T-helper 1 cell treated with Interleukin-12 subunit alpha and Interleukin-12 subunit beta and Interleukin-4 antibody, amounts not matched to agents 30 ng/mL and 1 ng/mL, for 36 hours (primary cell): ENCODE measurements at regions not wholly inside any gene's neighbourhood (a gene's known extent, or its start where the extent isn't known, plus 50 kb on each side); places are given as distances from the start of the nearest gene placed in this dataset.

Experiments used
- intact Hi-C: fragments of 100-400 bp; cut with micrococcal nuclease; formaldehyde crosslinking; loops from one replicate; pipeline ENCODE4 v1.15.1; 2024

DNA sequence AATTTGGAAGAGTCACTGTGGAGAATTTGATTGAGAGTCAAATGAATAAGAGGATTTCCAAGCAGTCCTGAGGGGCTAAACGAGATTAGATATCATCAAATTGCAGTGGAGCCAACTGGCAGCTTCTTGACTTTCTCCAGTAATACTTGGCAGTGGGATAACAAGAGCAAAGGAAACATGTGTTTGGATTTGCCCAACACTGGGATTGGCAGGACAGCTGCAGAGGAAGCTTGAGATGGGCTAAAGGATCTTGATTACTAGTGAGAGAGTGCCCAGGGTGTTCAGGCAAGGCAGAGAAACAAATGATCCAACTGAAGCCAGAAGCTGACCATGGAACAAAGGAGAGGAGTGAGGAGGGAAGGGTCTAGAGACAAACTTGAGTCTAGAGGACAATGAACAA lies 356.0 kb upstream of the ISL1 start:
- intact Hi-C loops: no loop called here

DNA sequence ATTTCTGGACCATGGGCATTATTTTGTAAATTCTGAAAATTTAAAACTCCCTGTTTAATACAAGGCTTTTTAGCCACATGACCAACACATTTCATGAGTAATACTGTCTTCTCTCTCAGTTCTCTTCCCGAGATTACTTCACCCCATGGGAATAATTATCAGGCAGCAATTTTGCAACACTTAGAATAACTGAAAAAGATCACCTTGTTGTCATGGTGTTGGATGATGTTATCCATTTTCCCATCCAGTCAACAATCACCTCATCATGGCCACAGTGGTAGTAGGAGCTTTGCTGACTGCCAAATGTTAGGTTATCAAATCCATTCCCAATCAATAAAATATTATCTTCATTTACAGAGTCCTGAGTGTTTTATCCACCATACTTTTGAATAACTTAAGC lies 354.9 kb upstream of the ISL1 start:
- intact Hi-C loops: no loop called here

DNA sequence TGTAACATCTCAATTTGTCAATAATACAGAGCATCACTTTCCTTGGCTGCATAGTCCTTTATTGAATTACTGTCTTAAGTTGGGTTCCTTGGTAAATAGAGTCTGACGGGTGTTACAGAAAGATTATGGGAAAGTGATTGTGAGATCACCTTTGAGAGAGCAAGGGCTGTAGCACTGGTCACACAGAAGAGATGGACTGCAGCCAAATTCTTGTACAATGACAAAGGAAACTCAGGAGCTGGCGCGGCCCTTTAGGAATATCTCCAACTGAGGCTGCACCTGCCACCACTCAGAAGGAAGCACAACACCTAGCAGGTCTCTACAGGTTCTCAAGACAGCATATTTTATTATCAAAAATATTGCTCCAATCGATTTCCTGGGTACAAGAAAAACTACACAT lies 350.0 kb upstream of the ISL1 start:
- intact Hi-C loops: no loop called here

DNA sequence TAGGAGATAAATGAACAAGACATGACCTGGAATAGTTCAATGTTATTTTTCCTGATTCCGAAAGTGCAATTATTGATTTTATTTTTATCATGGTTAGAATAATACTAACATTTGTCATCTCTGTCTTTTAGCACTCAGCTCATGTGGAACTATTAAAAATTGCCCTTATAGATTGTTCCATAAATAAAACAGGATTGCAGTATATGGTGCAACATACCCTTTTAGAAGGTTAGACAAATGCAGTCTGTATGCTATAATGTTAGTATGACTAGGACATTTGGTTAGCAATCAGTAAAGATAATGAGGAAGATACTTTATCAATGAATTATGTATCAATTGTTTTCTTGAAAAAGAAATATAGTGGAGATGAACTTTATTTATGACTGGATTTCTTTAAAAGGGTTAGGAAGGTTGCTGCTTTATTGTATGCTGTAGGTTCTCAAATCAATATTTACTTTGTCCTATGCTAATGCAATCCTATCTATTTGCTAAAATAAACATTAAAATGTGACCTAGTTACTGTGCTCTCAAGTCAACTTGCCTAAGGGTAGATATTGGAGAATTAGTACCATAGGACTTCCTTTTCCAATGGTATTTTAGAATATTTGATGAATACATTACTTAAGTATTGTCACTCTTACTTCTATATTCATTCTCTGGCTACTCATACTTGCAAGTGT lies 348.9 kb upstream of the ISL1 start:
- intact Hi-C loops: no loop called here

DNA sequence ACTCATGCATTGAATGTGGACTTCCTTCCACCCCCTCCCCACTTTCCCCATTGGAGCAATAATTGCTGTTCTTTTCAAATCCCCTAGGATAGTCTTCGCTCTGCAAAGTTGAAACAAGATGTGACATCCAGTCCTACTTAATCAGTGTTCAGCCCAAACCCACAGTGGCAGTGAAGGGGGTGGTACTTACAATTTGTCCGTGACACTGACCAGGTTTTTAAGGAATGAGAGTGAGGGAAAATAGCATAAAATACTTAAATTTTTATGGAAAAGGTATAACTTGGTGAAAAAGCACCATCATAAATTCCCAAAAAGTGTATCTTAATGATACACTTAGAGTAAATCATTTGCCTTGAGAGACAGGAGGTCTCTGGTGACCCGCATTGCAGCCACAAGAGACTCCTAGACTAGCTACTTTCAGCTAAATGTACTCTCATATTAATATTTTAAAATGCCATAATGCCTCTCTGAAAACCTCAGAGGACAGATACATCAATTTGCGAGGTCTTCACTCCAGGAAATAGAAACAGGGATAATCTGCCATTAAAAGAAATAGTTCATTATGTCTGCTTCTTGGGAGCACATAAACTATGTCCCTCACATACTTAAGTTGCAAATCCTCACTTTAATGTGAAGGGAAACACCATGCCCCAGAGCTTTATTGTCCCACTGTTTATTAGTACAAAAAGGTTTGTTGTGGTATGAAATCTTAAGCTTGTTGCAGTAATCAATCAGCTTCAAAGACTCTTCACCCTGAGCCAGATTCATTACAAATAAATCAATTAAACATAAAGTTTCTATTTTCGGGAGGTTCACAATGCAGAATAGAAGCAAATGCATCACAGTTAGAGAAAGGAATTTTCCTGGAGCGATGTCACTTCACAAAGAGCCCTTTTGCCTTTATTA lies 343.6 kb upstream of the ISL1 start:
- intact Hi-C loops: no loop called here

DNA sequence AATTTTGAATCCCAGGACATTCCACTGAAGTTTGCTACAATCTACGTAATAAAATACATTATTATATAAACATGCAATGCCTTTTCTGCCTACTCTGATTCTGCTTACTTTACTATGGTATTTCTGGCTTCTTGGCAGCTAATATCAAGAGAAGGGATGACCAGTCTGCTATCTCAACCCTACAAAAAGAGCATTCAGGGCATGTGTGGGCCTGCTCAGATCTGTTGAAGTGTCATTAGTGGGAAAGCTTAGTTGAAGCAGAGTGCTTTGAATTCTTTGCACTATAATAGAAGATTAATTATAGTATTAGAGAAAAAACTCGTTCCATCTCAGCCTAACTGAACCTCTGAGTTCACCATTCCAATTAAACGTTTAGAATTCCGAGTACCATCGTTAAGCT lies 339.5 kb upstream of the ISL1 start:
- intact Hi-C loops: no loop called here

DNA sequence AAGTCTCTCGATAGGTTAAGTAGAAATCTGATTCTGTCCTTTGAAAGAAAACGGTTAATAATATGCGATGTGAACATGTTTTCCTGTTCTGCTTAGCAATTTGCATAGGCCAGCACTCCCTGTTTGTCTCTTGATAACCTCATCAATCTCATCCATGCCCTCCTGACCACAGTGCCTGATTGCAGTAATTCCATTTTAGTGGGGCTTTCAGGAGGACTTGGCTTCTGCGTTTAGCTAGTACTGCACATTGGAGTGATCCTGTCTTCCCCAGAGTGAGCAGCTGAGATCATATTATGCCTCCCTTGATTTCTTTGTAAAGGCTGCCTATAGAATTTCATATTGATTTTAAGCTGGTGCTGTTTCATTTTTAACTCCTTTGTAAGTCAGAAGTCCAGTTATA lies 335.9 kb upstream of the ISL1 start:
- intact Hi-C loops: no loop called here

DNA sequence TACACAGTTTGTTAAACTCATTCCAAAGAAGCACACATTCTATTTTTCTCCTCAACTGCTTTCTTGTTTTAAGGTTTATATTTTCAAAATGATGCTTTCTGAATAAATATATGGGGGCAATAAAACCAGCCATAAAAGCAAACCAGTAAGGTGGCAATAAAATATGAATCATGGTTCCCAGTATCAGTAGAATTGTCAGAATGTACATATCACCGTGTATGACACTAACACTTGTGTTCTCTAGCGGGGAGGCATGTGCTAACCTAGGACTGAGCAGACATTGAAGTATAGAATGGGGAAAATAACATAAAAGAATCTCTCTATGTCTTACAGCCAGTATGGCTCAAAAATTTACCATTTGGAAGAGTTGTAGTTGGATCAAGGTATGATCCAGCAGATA lies 329.9 kb upstream of the ISL1 start:
- intact Hi-C loops: no loop called here

DNA sequence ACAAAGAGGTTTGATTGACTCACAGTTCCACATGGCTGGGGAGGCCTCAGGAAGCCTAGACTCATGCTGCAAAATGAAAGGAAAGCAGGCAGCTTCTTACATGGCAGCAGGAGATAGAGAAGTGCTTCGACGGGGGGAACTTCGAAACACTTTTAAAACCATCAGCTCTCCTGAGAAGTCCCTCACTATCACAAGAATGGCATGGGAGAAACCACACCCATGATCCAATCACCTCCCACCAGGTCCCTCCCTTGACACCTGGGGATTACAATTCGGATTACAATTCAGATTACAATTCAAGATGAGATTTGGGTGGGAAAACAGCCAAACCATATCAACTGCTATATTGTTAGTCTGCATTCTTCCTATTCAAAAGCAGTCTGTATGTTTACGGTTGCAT lies 322.3 kb upstream of the ISL1 start:
- intact Hi-C loops: no loop called here

DNA sequence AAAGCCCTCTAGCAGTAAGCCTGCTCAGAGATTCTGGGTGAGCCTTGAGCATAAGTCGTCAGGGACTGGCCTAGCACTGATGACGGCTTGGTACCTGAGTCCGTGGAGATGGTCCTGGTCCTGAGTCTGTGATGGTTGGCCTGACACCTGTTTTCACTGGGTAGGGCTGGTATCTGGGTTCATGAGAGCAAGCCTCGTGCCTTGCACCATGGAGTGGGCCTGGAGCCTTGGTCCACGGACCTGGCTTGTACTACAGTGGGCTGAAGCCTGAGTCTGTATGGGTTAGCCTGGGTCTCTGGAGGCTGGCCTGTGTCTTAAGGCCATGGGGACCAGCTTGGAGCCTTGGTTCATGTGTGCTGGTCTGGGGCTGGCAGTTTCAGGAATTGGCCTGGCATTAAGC lies 310.3 kb upstream of the ISL1 start:
- intact Hi-C loops: no loop called here

DNA sequence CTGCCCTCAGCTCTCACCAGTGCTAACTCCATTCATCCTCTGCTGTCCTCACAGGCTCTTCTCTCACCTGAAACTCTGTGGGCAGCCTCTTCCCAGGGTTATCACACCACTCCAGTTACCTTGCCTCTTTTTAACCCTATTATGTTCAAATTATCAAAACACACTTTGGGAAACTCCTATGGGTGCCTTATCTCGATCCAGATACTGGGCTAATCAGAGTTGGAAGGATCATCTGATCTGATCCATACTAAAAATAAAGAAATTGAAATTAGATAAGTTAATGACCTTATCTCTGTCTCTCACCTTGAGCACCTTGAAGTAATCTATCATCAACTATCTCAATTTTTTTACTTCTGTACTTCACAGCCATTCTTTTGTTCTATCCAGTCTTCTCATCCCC lies 300.5 kb upstream of the ISL1 start:
- intact Hi-C loops: no loop called here

DNA sequence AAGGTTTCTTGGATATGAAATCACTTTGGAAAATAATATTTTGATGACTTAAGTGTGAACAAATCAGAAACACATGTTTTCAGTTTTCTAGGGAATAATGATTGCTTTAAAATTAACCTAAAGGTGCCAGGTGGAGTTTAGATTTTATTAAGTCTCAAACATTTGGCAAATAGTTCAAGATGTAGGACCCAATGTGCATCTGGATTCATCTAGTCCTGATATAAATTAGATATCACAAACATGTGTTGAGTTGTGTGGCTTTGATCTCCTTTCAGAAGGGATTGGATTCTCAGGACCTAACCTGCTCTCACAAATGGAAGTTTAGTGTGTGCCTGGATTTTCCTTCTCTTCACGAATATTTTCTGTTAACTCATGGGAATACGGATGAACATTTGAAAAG lies 291.4 kb upstream of the ISL1 start:
- intact Hi-C loops: no loop called here

DNA sequence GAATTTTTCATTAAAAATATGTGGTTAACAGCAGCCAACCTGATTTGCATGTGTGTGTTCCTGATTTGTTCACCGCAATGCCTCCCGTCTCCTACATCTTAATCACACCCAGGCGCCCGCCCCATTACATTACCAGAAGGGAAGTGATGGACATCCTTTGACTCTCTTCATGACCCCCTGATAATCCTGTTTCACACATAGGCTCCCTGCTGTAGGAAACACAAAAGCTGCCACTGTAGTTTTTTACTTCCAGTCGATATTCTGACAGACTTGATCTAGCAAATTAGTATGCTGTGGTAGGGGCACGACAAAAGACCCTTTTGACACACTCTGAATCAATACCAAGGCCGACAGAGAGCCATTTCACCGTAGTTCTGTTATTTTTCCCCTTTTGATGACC lies 287.8 kb upstream of the ISL1 start:
- intact Hi-C loops: no loop called here

DNA sequence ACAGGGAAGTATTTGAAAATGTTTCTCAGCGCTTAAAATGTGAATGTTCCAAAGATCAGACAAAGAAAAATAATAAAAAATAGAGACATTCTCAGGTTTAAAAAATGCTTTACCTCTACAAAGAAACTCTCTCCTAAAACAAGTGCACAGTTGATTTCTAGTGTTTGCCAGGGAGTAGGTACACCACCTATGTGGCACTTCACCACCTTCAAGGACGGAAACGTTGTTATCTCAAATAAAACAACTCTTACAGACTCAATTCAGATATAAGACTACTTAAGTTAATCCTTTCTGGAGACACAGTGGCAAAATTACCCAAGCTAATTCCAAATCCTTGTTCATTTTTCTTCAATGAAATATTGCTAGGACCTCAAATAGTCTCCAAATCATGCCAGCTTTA lies 286.4 kb upstream of the ISL1 start:
- intact Hi-C loops: no loop called here

DNA sequence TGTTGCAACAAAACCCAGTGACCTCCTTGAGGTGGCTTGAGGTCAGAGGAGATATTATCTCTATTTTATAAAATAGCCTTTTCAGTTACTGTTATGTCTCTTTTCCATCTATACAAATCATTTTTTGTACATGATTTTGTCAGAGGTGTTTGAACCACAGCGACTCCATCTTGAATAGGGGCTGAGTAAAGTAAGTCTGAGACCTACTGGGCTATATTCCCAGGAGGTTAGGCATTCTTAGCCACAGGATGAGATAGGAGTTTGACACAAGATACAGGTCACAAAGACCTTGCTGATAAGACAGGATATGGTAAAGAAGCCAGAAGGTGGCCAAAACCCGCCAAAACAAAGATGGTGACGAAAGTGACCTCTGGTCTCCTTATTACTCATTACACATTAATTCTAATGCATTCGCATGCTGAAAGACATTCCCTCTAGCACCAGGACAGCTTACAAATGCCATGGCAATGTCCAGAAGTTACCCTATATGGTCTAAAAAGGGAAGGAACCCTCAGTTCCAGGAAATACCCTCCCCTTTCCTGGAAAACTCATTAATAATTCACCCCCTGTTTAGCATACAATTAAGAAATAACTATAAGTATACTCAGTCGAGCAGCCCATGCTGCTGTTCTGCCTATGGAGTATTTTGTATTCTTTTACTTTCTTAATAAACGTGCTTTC lies 283.9 kb upstream of the ISL1 start:
- intact Hi-C loops: no loop called here

DNA sequence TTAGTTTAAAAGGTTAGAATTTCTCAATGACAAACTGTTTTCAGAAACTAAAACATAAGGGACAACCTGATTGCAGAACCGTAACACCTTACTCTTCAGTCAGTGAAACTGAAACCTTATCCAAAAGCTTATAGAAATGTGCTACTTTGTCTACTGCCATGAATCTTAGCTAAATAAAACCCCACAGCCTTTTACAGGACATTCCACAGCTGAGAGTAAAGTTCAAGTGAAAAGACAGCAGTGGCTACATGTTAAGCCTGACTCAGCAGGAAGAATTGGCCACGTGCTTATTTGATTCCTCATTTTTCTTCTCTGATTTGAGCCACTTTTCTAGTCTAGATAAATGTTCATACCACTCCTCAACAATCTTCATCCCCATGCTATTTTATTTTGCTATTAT lies 278.7 kb upstream of the ISL1 start:
- intact Hi-C loops: no loop called here

DNA sequence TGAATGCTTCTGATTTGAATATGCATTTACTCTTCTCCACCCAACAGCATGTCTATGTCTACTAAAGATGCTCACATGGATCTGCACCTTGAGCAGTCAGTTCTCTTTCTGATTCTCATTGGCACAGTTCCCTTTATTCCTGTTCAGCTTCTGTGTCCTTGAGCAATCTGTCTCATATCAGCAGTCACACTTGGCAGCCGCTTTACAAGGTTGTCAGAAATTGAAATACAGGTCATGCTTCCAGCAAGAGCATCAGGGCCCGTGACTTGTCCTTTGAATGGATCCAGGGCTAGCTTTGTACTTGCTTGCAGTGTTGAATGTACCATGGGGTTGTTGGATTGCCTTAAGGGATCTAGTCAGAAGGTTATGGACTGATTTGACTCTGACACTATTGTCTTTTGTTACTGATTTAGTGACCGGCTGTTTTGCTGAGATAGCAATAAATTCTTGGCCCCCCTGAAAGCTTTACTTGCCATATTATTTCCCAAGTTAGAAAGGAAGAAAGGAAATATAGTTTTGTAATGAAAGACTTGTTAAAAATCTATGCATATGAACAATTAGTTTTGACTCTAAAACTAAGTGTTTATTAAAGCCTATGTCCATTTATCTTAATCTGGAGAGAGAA lies 273.4 kb upstream of the ISL1 start:
- intact Hi-C loops: no loop called here

DNA sequence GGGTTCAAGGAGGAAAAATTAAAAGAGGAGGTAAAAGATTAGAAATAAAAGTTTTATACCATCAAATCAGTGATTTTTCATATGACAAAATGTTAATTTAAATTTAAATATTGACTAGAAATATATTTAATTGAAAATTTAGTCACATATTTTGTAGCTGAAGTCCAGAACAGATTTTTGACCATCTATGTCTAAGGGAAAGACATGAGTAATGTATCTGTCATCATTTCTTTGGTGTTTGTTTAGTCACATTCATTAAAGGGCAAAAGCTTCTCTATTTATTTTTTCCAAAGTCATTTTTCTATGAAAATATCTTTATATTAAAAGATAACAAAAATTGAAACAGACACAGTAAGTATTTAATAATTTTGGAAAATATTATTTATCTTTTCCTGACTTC lies 252.0 kb upstream of the ISL1 start:
- intact Hi-C loops: no loop called here

DNA sequence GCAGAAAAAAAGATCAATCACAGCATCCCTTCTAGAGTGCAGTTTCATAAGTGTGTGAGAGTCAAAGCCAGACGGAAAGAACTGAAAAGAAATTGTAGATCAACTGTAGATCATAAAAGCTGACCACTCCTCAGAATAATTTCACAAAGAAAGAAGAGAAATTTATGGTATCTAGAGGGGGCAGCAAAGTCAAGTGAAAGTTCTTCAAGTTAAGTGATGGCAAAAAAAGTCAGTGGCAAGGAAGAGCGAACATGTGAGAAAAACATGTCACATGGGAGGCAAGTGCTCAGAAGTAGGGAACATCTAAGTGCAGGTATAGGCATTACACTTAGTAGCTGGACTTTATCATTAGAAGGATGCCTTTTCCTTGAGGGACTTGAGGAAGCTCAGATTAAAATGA lies 245.1 kb upstream of the ISL1 start:
- intact Hi-C loops: no loop called here

DNA sequence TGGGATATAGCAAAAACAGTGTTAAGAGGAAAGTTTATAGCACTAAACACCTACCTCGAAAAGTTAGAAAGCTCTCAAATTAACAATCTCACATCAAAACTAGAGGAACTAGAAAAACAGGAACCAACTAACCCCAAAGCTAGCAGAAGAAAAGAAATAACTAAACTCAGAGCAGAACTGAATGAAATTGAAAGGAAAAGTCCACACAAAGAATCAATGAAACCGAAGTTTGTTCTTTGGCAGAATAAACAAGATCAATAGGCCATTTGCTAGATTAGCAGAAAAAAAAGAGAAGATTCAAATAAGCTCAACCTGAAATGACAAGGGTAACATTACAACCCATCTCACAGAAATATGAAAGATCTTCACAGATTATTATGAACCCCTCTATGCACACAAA lies 234.8 kb upstream of the ISL1 start:
- intact Hi-C loops: no loop called here

DNA sequence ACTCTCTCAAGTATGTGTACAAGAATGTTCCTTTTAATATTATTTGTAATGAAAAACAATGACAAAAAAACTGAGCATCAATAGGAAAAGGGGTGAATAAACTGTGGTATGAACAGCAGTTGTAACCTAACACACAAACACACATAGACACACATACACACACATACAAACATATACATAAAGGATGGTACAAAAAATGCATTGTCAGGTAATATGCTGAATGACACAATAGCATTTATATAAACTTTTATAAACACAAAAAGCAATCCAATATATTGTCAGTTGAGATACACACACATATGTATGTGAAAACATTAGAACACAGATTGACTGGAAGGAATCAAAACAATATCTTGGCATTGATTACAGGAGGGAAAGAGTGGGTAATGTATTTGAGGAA lies 227.0 kb upstream of the ISL1 start:
- intact Hi-C loops: no loop called here

DNA sequence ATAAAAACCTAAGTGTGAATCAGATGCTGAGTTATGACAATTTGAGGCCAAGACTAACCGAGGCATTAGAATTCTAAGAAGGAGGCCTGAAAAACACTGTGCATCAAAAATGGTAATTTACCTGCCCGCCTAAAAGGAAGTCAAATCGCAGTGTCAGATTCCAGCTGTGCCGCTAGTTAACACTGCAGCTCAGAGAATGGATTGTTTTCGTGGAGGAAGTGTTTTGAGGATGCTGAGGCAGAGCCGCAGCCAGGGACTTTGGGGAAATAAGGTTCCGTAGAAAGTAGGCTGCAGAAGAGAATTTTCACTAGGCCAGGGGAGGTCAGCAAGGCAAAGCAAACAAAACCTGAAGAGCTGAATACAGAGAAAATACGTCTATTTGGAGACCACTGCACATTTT lies 226.4 kb upstream of the ISL1 start:
- intact Hi-C loops: no loop called here
